ENCODE measurements at regions not wholly inside any gene's neighbourhood (a gene's known extent, or its start where the extent isn't known, plus 50 kb on each side); places are given as distances from the start of the nearest gene placed in this dataset.

DNA sequence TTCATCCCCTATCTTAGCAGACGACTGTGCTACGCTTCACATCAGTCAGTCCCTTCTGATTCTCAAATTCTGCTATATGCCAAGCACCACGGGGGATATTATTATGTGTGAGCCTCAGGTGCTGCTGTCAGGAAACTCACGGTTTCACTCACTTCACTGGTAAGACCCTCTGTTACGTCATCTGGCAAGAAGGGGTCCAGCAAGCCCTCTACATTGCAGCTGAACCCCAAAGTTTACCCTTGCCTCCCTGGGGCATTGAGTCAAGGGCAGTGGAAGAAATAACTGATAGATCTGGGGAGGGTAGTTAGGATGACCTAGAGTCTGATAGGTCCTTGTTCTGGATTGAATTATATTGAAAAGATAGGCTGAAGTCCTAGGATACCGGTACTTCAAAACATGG is 237.4 kb downstream of the RRAGC start:
- TF ChIP-seq, protein P1, sequence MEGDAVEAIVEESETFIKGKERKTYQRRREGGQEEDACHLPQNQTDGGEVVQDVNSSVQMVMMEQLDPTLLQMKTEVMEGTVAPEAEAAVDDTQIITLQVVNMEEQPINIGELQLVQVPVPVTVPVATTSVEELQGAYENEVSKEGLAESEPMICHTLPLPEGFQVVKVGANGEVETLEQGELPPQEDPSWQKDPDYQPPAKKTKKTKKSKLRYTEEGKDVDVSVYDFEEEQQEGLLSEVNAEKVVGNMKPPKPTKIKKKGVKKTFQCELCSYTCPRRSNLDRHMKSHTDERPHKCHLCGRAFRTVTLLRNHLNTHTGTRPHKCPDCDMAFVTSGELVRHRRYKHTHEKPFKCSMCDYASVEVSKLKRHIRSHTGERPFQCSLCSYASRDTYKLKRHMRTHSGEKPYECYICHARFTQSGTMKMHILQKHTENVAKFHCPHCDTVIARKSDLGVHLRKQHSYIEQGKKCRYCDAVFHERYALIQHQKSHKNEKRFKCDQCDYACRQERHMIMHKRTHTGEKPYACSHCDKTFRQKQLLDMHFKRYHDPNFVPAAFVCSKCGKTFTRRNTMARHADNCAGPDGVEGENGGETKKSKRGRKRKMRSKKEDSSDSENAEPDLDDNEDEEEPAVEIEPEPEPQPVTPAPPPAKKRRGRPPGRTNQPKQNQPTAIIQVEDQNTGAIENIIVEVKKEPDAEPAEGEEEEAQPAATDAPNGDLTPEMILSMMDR (IDR thresholded peaks at IDR 0.05) = no peak
- no peak for TF ChIP-seq EZH2phosphoT487 (IDR thresholded peaks at IDR 0.05)
